Thyroid gland (tissue), 4 donors: ENCODE measurements at regions not wholly inside any gene's neighbourhood (a gene's known extent, or its start where the extent isn't known, plus 50 kb on each side); places are given as distances from the start of the nearest gene placed in this dataset.

Experiments used
- POLR2A ChIP-seq, 2 donors: fragments of 450-650 bp; IDR thresholded peaks; one replicate each; pipeline ENCODE4 v1.6.1; 2017; ENCODE audit warnings: antibody characterized with exemption in 2 of 2, mild to moderate bottlenecking in 2 of 2, moderate library complexity in 1 of 2
- TF ChIP-seq, protein P1 (sequence below), 6 experiments: fragments of 200-600 bp in 3 of 6; fragments of 450-650 bp in 3 of 6; sonication (generic) in 3 of 6; IDR thresholded peaks; one replicate each; pipeline ENCODE4 v1.5.1; 2016 to 2019; ENCODE audit warnings: antibody characterized with exemption in 6 of 6, mild to moderate bottlenecking in 2 of 6, inconsistent platforms in 1 of 6, moderate library complexity in 1 of 6

GRCh38 chr7:41024126-41024525, 678.8 kb downstream of the INHBA start:
- TF ChIP-seq, protein P1, sequence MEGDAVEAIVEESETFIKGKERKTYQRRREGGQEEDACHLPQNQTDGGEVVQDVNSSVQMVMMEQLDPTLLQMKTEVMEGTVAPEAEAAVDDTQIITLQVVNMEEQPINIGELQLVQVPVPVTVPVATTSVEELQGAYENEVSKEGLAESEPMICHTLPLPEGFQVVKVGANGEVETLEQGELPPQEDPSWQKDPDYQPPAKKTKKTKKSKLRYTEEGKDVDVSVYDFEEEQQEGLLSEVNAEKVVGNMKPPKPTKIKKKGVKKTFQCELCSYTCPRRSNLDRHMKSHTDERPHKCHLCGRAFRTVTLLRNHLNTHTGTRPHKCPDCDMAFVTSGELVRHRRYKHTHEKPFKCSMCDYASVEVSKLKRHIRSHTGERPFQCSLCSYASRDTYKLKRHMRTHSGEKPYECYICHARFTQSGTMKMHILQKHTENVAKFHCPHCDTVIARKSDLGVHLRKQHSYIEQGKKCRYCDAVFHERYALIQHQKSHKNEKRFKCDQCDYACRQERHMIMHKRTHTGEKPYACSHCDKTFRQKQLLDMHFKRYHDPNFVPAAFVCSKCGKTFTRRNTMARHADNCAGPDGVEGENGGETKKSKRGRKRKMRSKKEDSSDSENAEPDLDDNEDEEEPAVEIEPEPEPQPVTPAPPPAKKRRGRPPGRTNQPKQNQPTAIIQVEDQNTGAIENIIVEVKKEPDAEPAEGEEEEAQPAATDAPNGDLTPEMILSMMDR (IDR thresholded peaks at IDR 0.05), result no peak
- TF ChIP-seq POLR2A (IDR thresholded peaks at IDR 0.05), result no peak
